ENCODE measurements at regions not wholly inside any gene's neighbourhood (a gene's known extent, or its start where the extent isn't known, plus 50 kb on each side); places are given as distances from the start of the nearest gene placed in this dataset.
A peak's percentile ranks its signal among the peaks of the same experiment; 100 is the strongest.

GRCh38 chr6:12369781-12370262 lies 79.7 kb downstream of the EDN1 start:
- H3K9me3 ChIP-seq: no peaks in the 10 kb centered on the region
- intact Hi-C loops (cut with DNase I, micrococcal nuclease): no loop called here
- ATAC-seq: no peak
- H3K36me3 ChIP-seq (ENCODE audit: low read depth): no peaks in the 10 kb centered on the region
- TF ChIP-seq CTCF (IDR thresholded peaks at IDR 0.05): no peak
- no peak for DNase-seq
- H3K4me1 ChIP-seq (ENCODE audit: low read depth): peaks cover 32% of the 10 kb centered on the region
- H3K4me3 ChIP-seq: no peak overlapping the region

- intact Hi-C loops (cut with DNase I, micrococcal nuclease): no loop called here
Observed at GRCh38 chr6:12371151-12371550, 81.0 kb downstream of the EDN1 start.

GRCh38 chr6:12371641-12372146 lies 81.5 kb downstream of the EDN1 start:
- H3K36me3 ChIP-seq (ENCODE audit: low read depth): no peaks in the 10 kb centered on the region
- ATAC-seq: peak; percentile 90
- no peak for TF ChIP-seq CTCF (IDR thresholded peaks at IDR 0.05)
- no peaks in the 10 kb centered on the region for H3K9me3 ChIP-seq
- peaks cover 17% of the 10 kb centered on the region for H3K4me1 ChIP-seq (ENCODE audit: low read depth)
- intact Hi-C loops (cut with DNase I, micrococcal nuclease): no loop called here
- no peak overlapping the region for H3K4me3 ChIP-seq
- DNase-seq: no peak

More at GRCh38 chr6:12371151-12371550, 81.0 kb downstream of the EDN1 start:
- Histone ChIP-seq H3K4me3 (no peak overlapping the region), H3K36me3 (ENCODE audit: low read depth) (no peaks in the 10 kb centered on the region), H3K9me3 (no peaks in the 10 kb centered on the region), H3K4me1 (ENCODE audit: low read depth) (peaks cover 21% of the 10 kb centered on the region)
- DNase-seq (no peak), ATAC-seq (no peak)
- TF ChIP-seq CTCF (IDR thresholded peaks at IDR 0.05): no peak

GRCh38 chr6:12379181-12379580 lies 89.0 kb downstream of the EDN1 start:
- ATAC-seq: no peak
- H3K4me3 ChIP-seq: no peak overlapping the region
- no peaks in the 10 kb centered on the region for H3K36me3 ChIP-seq (ENCODE audit: low read depth)
- intact Hi-C loops (cut with DNase I, micrococcal nuclease): no loop called here
- no peak for TF ChIP-seq CTCF (IDR thresholded peaks at IDR 0.05)
- no peaks in the 10 kb centered on the region for H3K9me3 ChIP-seq
- H3K4me1 ChIP-seq (ENCODE audit: low read depth): no peaks in the 10 kb centered on the region
- DNase-seq: no peak

GRCh38 chr6:12381587-12381986 lies 91.4 kb downstream of the EDN1 start:
- intact Hi-C loops (cut with DNase I, micrococcal nuclease): no loop called here
- no peaks in the 10 kb centered on the region for H3K36me3 ChIP-seq (ENCODE audit: low read depth)
- H3K4me3 ChIP-seq: no peak overlapping the region
- no peak for ATAC-seq
- no peak for DNase-seq
- no peaks in the 10 kb centered on the region for H3K4me1 ChIP-seq (ENCODE audit: low read depth)
- no peak for TF ChIP-seq CTCF (IDR thresholded peaks at IDR 0.05)
- no peaks in the 10 kb centered on the region for H3K9me3 ChIP-seq

GRCh38 chr6:12383448-12383847 lies 93.3 kb downstream of the EDN1 start:
- ATAC-seq (no peak), DNase-seq (no peak)
- TF ChIP-seq CTCF (IDR thresholded peaks at IDR 0.05): no peak
- no peaks in the 10 kb centered on the region for H3K36me3 ChIP-seq (ENCODE audit: low read depth)
- intact Hi-C loops (cut with DNase I, micrococcal nuclease): no loop called here
- no peaks in the 10 kb centered on the region for H3K9me3 ChIP-seq
- no peaks in the 10 kb centered on the region for H3K4me1 ChIP-seq (ENCODE audit: low read depth)
- no peak overlapping the region for H3K4me3 ChIP-seq
